HG02884 (cell line): ENCODE measurements at regions not wholly inside any gene's neighbourhood (a gene's known extent, or its start where the extent isn't known, plus 50 kb on each side); places are given as distances from the start of the nearest gene placed in this dataset.
A peak's percentile ranks its signal among the peaks of the same experiment; 100 is the strongest.
"Not testable (repeated sequence)": the region's sequence is repeated elsewhere in the genome, so short reads cannot be mapped to it uniquely, and the experiment has no call there.

Experiments
- ATAC-seq: cut with Tn5 transposase; IDR thresholded peaks from one replicate; pipeline ENCODE4 v1.9.1; 2021; ENCODE audit warnings: mild to moderate bottlenecking, moderate library complexity; ENCODE audit not compliant: unreplicated experiment

GRCh38 chr3:177646749-177647148, 449.5 kb upstream of the TBL1XR1 start:
- ATAC-seq, result no peak

GRCh38 chr3:177647341-177647740, 450.1 kb upstream of the TBL1XR1 start:
- ATAC-seq, result no peak

GRCh38 chr3:177647876-177648275, 450.6 kb upstream of the TBL1XR1 start:
- ATAC-seq, result no peak

GRCh38 chr3:177652556-177653291, 455.4 kb upstream of the TBL1XR1 start:
- no peak for ATAC-seq

- ATAC-seq, result no peak
These were observed 460.0 kb upstream of the TBL1XR1 start for GRCh38 chr3:177657243-177657642.

- ATAC-seq, result no peak
These were observed 461.1 kb upstream of the TBL1XR1 start for GRCh38 chr3:177658354-177658753.

GRCh38 chr3:177664380-177665103, 467.3 kb upstream of the TBL1XR1 start:
- ATAC-seq, result not testable (repeated sequence)

GRCh38 chr3:177665122-177665808, 468.0 kb upstream of the TBL1XR1 start:
- ATAC-seq, result no peak

GRCh38 chr3:177672252-177672911, 475.1 kb upstream of the TBL1XR1 start:
- no peak for ATAC-seq

GRCh38 chr3:177673112-177673914, 476.0 kb upstream of the TBL1XR1 start:
- ATAC-seq, result no peak

GRCh38 chr3:177674186-177674585, 476.9 kb upstream of the TBL1XR1 start:
- no peak for ATAC-seq

- no peak for ATAC-seq
These were observed 478.9 kb upstream of the TBL1XR1 start for GRCh38 chr3:177676148-177676547.

- ATAC-seq, result no peak
These were observed 479.8 kb upstream of the TBL1XR1 start for GRCh38 chr3:177676947-177677587.

GRCh38 chr3:177679568-177680471, 482.5 kb upstream of the TBL1XR1 start:
- peak; percentile 48 for ATAC-seq

GRCh38 chr3:177680472-177680821, 483.2 kb upstream of the TBL1XR1 start:
- no peak for ATAC-seq

- no peak for ATAC-seq
These were observed 483.9 kb upstream of the TBL1XR1 start for GRCh38 chr3:177681156-177681555.

- ATAC-seq, result no peak
These were observed 484.6 kb upstream of the TBL1XR1 start for GRCh38 chr3:177681852-177682251.

- no peak for ATAC-seq
These were observed 486.3 kb upstream of the TBL1XR1 start for GRCh38 chr3:177683586-177683985.

- no peak for ATAC-seq
These were observed 489.4 kb upstream of the TBL1XR1 start for GRCh38 chr3:177686671-177687070.
